Spinal cord (tissue), 9 donors: ENCODE measurements at regions not wholly inside any gene's neighbourhood (a gene's known extent, or its start where the extent isn't known, plus 50 kb on each side); places are given as distances from the start of the nearest gene placed in this dataset.

Source experiments
- DNase-seq, 6 donors: peaks; one replicate each; pipeline versions ENCODE4 v3.0.0 to v3.0.0-alpha.2; 2013 to 2015; ENCODE audit warnings: low spot score in 6 of 6, low read depth in 4 of 6
- H3K27ac ChIP-seq: one replicate; pipeline ENCODE4 v1.5.1; 2013; ENCODE audit warnings: low read depth, low read length, control low read depth
- H3K27me3 ChIP-seq: one replicate; pipeline ENCODE4 v1.6.1; 2013; ENCODE audit warnings: low read length; ENCODE audit not compliant: control insufficient read depth, insufficient read depth
- H3K36me3 ChIP-seq: one replicate; pipeline ENCODE4 v1.6.1; 2013; ENCODE audit warnings: low read length; ENCODE audit not compliant: control insufficient read depth, insufficient read depth
- H3K4me1 ChIP-seq: one replicate; pipeline ENCODE4 v1.6.1; 2013; ENCODE audit warnings: low read length; ENCODE audit not compliant: control insufficient read depth, insufficient read depth
- H3K4me3 ChIP-seq: one replicate; pipeline ENCODE4 v1.5.1; 2013; ENCODE audit warnings: low read depth, low read length, control low read depth
- H3K9me3 ChIP-seq: one replicate; pipeline ENCODE4 v1.6.1; 2013; ENCODE audit warnings: low read length; ENCODE audit not compliant: control insufficient read depth, insufficient read depth
- WGBS: methylation state at CpG from one replicate; pipeline ENCODE4 v1.1.5; 2013; ENCODE audit warnings: missing lambda C conversion rate; ENCODE audit not compliant: insufficient coverage; 5-methylcytosine and 5-hydroxymethylcytosine counted together
- donor health status: healthy.

GRCh38 chr10:63770523-63770922 lies 249.3 kb downstream of the REEP3 start:
- 89% methylated on average over 6 of the region's 7 CpGs for WGBS
- no peaks in the 10 kb centered on the region for H3K27me3 ChIP-seq

GRCh38 chr10:63772491-63772890 lies 251.3 kb downstream of the REEP3 start:
- peak in 1 of 6 donors; percentile 67 for DNase-seq
- H3K4me1 ChIP-seq: no peaks in the 10 kb centered on the region
- no CpG with 5 or more reads among the region's 1 CpG for WGBS
- no peaks in the 10 kb centered on the region for H3K27me3 ChIP-seq
- H3K27ac ChIP-seq: no peak overlapping the region
- no peaks in the 10 kb centered on the region for H3K36me3 ChIP-seq
- no peak overlapping the region for H3K4me3 ChIP-seq
- H3K9me3 ChIP-seq: no peaks in the 10 kb centered on the region

More at GRCh38 chr10:63770523-63770922, 249.3 kb downstream of the REEP3 start:
- Histone ChIP-seq H3K36me3 (no peaks in the 10 kb centered on the region), H3K4me3 (no peak overlapping the region), H3K27ac (no peak overlapping the region), H3K4me1 (no peaks in the 10 kb centered on the region), H3K9me3 (no peaks in the 10 kb centered on the region)
- DNase-seq: no peak

- Histone ChIP-seq H3K4me3 (no peak overlapping the region), H3K36me3 (no peaks in the 10 kb centered on the region), H3K9me3 (no peaks in the 10 kb centered on the region), H3K4me1 (no peaks in the 10 kb centered on the region), H3K27me3 (no peaks in the 10 kb centered on the region), H3K27ac (no peak overlapping the region)
- WGBS: no CpG with 5 or more reads among the region's 1 CpG
- peak in 1 of 6 donors; percentile 84 for DNase-seq
Observed at GRCh38 chr10:63773106-63773505, 251.9 kb downstream of the REEP3 start.

GRCh38 chr10:63773962-63774361 lies 252.8 kb downstream of the REEP3 start:
- no peaks in the 10 kb centered on the region for H3K4me1 ChIP-seq
- 67% methylated on average over 1 of the region's 2 CpGs for WGBS
- no peaks in the 10 kb centered on the region for H3K36me3 ChIP-seq
- H3K27me3 ChIP-seq: no peaks in the 10 kb centered on the region
- no peak for DNase-seq
- no peak overlapping the region for H3K4me3 ChIP-seq
- no peak overlapping the region for H3K27ac ChIP-seq
- H3K9me3 ChIP-seq: no peaks in the 10 kb centered on the region

- Histone ChIP-seq H3K9me3 (no peaks in the 10 kb centered on the region), H3K4me3 (no peak overlapping the region), H3K27ac (no peak overlapping the region), H3K27me3 (no peaks in the 10 kb centered on the region), H3K36me3 (no peaks in the 10 kb centered on the region), H3K4me1 (no peaks in the 10 kb centered on the region)
- 50% methylated on average over 1 of the region's 3 CpGs for WGBS
- DNase-seq: peak in 1 of 6 donors; percentile 15
Observed at GRCh38 chr10:63780101-63780500, 258.9 kb downstream of the REEP3 start.

GRCh38 chr10:63781226-63781625 lies 260.0 kb downstream of the REEP3 start:
- WGBS: 83% methylated on average over 1 of the region's 3 CpGs
- no peak for DNase-seq
- H3K4me3 ChIP-seq: no peak overlapping the region
- no peak overlapping the region for H3K27ac ChIP-seq
- H3K36me3 ChIP-seq: no peaks in the 10 kb centered on the region
- H3K4me1 ChIP-seq: no peaks in the 10 kb centered on the region
- no peaks in the 10 kb centered on the region for H3K27me3 ChIP-seq
- H3K9me3 ChIP-seq: no peaks in the 10 kb centered on the region

- no CpG with 5 or more reads among the region's 1 CpG for WGBS
- H3K4me3 ChIP-seq: no peak overlapping the region
- H3K9me3 ChIP-seq: no peaks in the 10 kb centered on the region
- H3K27me3 ChIP-seq: no peaks in the 10 kb centered on the region
- H3K36me3 ChIP-seq: no peaks in the 10 kb centered on the region
- DNase-seq: no peak
- no peaks in the 10 kb centered on the region for H3K4me1 ChIP-seq
- H3K27ac ChIP-seq: no peak overlapping the region
Observed at GRCh38 chr10:63783882-63784281, 262.7 kb downstream of the REEP3 start.

- Histone ChIP-seq H3K36me3 (no peaks in the 10 kb centered on the region), H3K9me3 (no peaks in the 10 kb centered on the region), H3K4me1 (no peaks in the 10 kb centered on the region), H3K27ac (no peak overlapping the region), H3K4me3 (no peak overlapping the region), H3K27me3 (no peaks in the 10 kb centered on the region)
- no peak for DNase-seq
- 94% methylated on average over 2 of the region's 3 CpGs for WGBS
Observed at GRCh38 chr10:63788152-63788821, 267.1 kb downstream of the REEP3 start.

- H3K4me3 ChIP-seq: no peak overlapping the region
- no peak for DNase-seq
- no peaks in the 10 kb centered on the region for H3K4me1 ChIP-seq
- 89% methylated on average over 1 of the region's 8 CpGs for WGBS
- H3K36me3 ChIP-seq: no peaks in the 10 kb centered on the region
- H3K27me3 ChIP-seq: no peaks in the 10 kb centered on the region
- H3K9me3 ChIP-seq: no peaks in the 10 kb centered on the region
- no peak overlapping the region for H3K27ac ChIP-seq
Observed at GRCh38 chr10:63795094-63795860, 274.1 kb downstream of the REEP3 start.
